Stimulated activated CD4-positive, alpha-beta T cell treated with anti-CD3 and anti-CD28 coated beads, Interleukin-4, amount 100 ng/mL, for 24 hours (primary cell): ENCODE measurements at regions not wholly inside any gene's neighbourhood (a gene's known extent, or its start where the extent isn't known, plus 50 kb on each side); places are given as distances from the start of the nearest gene placed in this dataset.

Experiments used
- DNase-seq: peaks from one replicate; pipeline ENCODE4 v3.0.0-alpha.2; 2020

GRCh38 chr2:48145845-48146452, 168.5 kb upstream of the FOXN2 start:
- DNase-seq, result no peak

- no peak for DNase-seq
Measured at GRCh38 chr2:48146552-48146951, 167.9 kb upstream of the FOXN2 start.

- DNase-seq, result no peak
Measured at GRCh38 chr2:48147719-48148118, 166.8 kb upstream of the FOXN2 start.

GRCh38 chr2:48148841-48149430, 165.5 kb upstream of the FOXN2 start:
- DNase-seq, result no peak

GRCh38 chr2:48157150-48157549, 157.3 kb upstream of the FOXN2 start:
- DNase-seq, result no peak

- no peak for DNase-seq
Measured at GRCh38 chr2:48161628-48162027, 152.9 kb upstream of the FOXN2 start.

- no peak for DNase-seq
Measured at GRCh38 chr2:48162742-48163141, 151.7 kb upstream of the FOXN2 start.

- no peak for DNase-seq
Measured at GRCh38 chr2:48165070-48165753, 149.3 kb upstream of the FOXN2 start.

- DNase-seq, result no peak
Measured at GRCh38 chr2:48169141-48169592, 145.3 kb upstream of the FOXN2 start.

GRCh38 chr2:48170281-48170680, 144.2 kb upstream of the FOXN2 start:
- no peak for DNase-seq

- no peak for DNase-seq
Measured at GRCh38 chr2:48173141-48173540, 141.3 kb upstream of the FOXN2 start.

- DNase-seq, result no peak
Measured at GRCh38 chr2:48174503-48174902, 140.0 kb upstream of the FOXN2 start.

- no peak for DNase-seq
Measured at GRCh38 chr2:48175254-48175653, 139.2 kb upstream of the FOXN2 start.

GRCh38 chr2:48175656-48176055, 138.8 kb upstream of the FOXN2 start:
- no peak for DNase-seq

GRCh38 chr2:48176876-48177275, 137.6 kb upstream of the FOXN2 start:
- DNase-seq, result no peak

GRCh38 chr2:48178611-48179010, 135.9 kb upstream of the FOXN2 start:
- no peak for DNase-seq

- DNase-seq, result no peak
Measured at GRCh38 chr2:48180557-48180956, 133.9 kb upstream of the FOXN2 start.

GRCh38 chr2:48183276-48183675, 131.2 kb upstream of the FOXN2 start:
- DNase-seq, result no peak

- DNase-seq, result no peak
Measured at GRCh38 chr2:48183991-48184390, 130.5 kb upstream of the FOXN2 start.

- DNase-seq, result no peak
Measured at GRCh38 chr2:48187503-48187902, 127.0 kb upstream of the FOXN2 start.

GRCh38 chr2:48189552-48190228, 124.8 kb upstream of the FOXN2 start:
- no peak for DNase-seq

GRCh38 chr2:48190230-48190629, 124.3 kb upstream of the FOXN2 start:
- no peak for DNase-seq

- no peak for DNase-seq
Measured at GRCh38 chr2:48194641-48195040, 119.8 kb upstream of the FOXN2 start.

GRCh38 chr2:48195169-48195568, 119.3 kb upstream of the FOXN2 start:
- no peak for DNase-seq
